ENCODE measurements at regions not wholly inside any gene's neighbourhood (a gene's known extent, or its start where the extent isn't known, plus 50 kb on each side); places are given as distances from the start of the nearest gene placed in this dataset.
A peak's percentile ranks its signal among the peaks of the same experiment; 100 is the strongest.

DNA sequence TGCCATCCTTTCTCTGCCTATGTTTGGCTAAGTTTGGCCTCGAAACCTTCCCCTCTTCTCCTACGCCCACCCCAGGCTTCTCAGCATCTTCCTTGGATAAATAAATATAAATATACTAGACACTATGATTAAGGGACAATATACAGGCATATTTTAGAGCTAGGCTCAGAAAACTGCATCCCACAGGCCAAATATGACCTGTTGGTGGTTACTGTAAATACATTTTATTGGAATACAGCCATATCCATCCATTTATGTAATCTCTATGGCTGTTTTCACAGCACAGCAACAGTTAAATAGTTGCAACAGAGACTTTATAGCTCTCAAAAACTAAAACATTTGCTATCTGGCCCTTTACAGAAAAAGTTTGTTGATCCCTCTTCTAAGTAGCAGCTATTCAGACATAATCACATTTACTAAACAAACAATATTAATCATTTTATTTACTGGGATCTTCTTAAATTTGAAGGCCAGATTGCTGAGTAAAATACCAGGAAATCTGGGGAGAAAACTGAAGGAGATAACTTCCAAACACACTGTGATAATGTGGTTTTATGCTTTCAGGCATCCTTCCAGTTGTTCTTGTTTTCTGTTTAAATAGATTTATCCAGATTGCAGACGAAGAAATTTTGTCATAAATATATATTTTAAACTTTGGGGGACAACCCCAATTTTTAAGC, 269.7 kb upstream of the THRB start:
- DNase-seq (ENCODE audit: low spot score), result no peak

DNA sequence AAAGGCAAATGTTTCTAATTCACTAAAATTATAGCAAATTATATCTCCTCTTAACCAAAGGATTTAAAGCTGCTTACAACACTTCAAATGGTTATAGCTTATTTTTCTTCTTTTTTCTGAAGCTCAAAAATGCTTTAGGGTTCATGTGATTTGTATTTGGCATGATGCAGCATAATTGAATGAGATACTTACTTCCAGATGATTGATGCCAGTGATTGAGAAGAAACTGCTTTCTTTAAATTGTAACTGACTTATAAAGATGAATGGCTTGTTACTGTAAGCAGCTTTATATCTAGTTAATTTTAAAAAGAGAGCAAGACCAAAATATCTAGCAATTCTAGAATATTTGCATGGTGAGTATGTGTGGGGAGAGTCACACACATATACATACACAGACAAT, 270.7 kb upstream of the THRB start:
- no peak for DNase-seq (ENCODE audit: low spot score)

DNA sequence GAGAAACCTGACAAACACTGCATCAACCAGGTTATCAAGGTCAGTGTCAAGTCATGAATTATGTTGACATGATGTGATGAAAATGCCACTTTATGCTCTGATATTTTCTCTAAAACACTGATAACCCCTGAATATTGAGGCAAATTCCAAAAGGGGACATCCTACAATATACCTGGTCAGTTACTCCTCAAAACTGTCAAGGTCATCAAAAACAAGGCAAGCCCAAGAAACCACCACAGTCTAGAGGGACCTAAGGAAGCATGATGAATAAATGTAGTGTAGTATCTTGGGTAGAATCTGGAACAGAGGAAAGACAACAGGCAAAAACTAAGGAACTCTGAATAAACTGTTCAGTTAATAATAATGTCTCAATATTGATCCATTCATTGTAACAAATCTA, 275.3 kb upstream of the THRB start:
- no peak for DNase-seq (ENCODE audit: low spot score)

DNA sequence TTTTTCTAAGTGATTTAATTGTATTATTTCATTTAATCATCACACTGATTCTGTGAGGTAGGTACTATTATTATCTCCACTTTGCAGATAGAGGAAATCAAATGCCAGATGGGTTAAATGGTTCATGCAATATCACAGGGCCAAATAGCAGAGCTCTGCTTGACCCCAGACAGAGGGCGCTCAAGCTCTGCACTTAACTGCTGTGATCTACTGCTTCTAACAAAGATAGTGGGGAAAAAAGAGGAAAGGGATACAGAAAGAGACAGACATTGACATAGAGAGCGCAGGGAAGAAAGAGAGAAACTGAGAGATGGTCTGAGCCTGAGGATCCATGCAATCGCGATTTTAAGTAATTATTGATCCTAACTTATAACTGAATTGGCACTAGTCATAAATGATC, 279.1 kb upstream of the THRB start:
- peak; percentile 69 for DNase-seq (ENCODE audit: low spot score)

DNA sequence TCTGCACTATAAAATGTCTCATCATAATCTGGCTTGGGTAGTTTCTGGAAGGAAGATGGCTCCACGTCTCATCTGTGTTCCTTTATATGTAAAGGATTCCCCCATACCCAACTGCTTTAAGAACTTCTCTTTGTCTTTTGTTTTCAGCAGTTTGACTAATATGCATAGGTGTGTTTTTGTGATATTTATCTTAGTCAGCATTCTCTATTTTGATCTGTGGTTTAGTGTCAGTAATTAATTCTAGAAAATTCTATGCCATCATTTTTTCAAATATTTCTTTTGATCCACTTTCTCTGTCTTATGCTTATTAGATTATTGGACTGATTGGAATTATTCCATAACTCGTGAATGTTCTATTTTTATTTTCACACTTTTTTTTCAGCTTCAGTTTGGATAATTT, 286.3 kb upstream of the THRB start:
- DNase-seq (ENCODE audit: low spot score), result no peak

DNA sequence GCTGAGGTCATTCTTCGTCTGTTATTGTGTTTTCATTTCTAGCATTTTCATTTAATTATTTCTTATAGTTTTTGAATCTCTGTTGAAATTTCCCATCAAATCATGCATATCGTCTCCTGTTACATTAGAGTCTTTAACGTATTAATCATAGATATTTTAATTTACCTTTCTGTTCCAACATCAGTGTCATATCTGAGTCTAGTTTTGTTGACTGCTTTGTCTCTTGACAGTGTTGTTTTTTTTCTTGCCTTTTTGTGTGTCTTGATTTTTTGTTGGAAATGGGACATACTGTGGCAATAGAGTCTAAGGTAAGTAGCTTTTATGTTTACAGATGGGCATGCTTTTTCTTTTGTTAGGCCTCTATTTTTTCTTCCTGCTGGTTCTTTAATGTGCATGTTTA, 286.8 kb upstream of the THRB start:
- DNase-seq (ENCODE audit: low spot score), result no peak

DNA sequence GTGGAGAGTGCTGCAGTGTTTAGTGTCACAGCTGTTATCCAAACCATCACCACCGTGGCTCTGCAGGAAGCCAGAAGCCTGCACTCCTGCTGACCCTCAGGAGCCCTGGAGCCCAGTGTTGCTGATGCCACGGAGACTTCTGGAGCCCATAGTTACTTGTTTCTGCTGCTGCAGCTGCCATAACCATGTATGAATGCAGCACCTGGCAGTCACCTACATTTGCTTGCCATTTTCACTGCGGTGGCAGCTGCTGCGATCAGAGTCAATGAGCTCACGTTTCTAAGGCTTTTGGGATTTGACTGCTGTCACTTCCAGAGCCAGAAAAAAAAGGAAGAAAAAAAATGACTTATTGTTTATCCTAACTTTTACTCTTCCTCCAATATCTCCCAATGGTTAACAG, 299.2 kb upstream of the THRB start:
- no peak for DNase-seq (ENCODE audit: low spot score)

DNA sequence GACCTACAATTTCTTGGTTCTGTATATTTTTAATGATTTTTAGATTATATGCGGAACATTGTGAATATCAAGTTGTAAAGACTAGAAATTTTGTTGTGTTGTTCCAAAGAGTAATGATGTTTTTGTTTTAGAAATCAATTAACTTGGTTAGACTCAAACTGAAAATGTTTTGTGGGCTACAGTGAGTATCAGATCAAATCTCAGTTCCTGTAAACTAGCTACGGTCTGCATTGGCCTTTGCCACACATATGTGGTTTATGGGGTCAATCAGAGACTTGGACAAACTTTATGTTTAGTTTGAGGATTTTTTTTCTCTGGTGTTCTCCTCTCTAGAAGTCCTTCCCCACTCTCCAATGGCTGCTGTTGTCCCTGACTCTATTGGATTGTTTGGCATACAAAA, 308.0 kb upstream of the THRB start:
- DNase-seq (ENCODE audit: low spot score), result no peak

DNA sequence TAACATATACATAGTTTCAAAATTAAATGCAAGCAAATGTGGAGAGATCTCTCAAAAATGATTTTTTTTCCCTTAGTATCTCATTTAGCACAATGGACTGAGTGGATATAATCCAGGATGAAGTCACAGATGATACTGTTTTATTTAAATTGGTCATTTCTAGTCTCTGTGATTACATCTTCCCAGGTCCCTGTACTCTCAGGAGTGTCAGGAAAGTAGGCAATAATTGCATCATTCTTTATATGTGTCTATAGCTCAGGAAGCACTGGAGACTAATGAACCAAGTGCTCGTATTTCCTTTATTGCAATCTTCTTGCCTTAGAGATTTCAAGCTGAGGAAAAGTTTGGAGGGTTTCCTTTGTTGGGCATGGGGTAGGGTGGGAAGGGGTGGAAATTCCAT, 309.4 kb upstream of the THRB start:
- no peak for DNase-seq (ENCODE audit: low spot score)

DNA sequence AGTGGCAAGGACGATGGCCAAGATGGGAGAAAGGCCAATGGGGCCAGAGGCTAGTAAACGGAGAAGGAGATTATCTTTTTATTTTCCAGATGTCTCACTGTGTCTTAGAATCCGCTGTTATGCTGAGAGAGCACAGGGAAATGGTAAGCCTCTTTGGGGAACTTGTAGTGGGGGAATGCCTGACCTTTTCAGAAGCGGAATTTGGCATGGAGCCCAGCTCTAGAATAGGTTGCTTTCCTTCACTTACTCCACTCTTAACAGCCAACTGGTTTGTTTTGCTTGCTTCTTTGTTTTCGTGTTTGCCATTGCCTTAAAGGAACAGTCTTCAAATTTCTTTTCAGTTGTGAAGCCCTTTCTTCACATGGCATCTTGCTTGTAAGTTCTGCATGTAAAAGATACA, 316.2 kb upstream of the THRB start:
- peak; percentile 43 for DNase-seq (ENCODE audit: low spot score)

DNA sequence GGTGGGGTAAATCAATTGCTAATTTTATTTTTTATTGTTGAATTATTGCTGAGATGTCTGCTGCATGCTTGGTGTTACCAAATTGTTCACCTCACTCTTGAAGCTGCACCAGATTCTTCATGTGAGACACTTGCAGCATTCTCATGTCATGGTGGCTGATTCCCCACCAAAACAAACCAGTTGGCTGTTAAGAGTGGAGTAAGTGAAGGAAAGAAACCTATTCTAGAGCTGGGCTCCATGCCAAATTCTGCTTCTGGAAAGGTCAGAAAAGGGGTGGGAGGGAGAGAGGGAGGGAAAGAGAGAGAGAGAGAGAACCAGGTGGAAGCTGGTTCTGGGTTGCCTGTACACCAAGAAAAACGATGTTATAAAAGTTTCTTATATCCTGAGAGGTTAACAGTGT, 317.5 kb upstream of the THRB start:
- no peak for DNase-seq (ENCODE audit: low spot score)

DNA sequence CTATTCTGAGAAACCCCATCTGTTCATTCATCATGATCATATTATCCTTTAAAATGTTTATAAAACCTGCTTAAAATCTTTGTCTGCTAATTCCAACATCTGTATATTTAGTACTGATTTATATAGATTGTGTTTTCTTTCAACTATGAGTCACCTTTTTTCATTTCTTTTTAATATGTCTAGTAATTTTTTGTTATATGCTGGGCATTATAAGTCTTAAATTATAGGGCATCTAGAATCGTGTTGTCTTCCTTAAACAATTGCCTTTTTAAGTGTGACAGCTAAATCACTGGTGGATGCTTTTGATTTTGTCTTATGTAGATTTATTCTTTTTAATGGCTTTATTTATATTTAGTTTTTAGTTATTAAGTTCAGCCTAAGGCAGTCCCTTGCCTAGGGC, 323.4 kb upstream of the THRB start:
- DNase-seq (ENCODE audit: low spot score), result no peak

DNA sequence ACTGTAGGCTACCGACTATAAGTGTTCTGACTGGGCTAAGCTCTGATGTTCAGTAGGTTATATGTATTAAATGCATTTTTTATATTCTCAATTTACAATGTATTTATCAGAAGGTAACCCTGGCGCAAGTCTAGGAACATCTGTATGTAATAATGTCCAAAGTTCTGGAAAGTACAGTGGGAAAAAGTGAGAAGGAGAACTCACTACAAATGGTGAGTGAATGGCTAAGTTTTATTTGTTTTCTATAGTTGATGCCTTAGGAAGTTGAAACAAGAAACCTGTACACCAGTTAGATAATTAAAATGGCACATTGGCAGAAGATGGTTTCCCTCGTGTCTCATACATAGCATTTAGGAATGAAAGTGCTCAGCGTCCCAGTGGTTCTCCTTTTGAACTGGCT, 333.4 kb upstream of the THRB start:
- DNase-seq (ENCODE audit: low spot score), result no peak

DNA sequence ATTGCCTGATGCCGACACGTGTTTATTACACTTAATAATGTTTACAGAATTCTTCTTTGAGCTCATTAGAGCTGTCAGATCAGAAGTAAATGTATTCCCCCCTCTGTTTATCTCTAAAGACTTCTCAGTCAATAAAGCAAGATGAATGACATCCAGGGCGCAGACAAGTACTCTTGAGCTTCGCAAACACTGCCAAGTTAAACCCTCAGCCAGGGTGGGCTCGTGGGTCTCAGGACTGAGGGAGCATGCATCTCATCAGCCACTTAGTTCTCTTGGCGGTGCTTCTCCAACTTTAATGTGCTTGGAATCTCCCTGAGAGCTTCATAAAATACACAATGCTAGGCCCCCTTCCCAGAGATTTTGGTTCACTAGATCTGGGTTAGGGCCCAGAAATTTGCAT, 333.9 kb upstream of the THRB start:
- no peak for DNase-seq (ENCODE audit: low spot score)

DNA sequence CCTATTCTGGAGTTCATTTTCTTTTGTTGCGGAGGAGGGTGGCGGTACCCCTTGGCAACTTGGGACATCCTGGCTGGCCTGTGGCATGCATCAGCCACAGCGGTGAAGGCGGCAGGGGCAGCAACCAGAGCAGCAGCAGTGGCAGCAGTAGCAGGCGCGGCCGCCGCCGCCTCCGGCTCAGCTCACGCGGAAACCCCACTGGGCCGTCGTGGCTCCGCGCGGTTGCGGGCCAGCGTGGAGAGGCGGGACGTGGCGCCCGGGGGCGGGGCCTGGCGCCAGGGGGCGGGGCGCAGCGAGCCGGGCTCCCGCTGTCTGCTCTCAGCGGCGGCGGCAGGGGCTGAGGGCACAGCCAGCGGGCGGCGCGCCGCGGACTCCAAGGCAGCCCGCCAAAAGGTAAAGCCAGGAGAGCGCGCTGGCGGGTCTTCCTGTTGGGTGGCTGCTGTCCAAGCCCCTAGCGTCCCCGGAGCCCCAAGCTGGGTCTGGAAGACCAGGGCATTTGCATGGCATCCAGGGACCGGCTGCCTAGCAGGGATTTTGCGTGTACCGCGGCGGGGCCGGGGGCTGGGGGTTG, 334.4 kb upstream of the THRB start:
- peak; percentile 48 for DNase-seq (ENCODE audit: low spot score)

DNA sequence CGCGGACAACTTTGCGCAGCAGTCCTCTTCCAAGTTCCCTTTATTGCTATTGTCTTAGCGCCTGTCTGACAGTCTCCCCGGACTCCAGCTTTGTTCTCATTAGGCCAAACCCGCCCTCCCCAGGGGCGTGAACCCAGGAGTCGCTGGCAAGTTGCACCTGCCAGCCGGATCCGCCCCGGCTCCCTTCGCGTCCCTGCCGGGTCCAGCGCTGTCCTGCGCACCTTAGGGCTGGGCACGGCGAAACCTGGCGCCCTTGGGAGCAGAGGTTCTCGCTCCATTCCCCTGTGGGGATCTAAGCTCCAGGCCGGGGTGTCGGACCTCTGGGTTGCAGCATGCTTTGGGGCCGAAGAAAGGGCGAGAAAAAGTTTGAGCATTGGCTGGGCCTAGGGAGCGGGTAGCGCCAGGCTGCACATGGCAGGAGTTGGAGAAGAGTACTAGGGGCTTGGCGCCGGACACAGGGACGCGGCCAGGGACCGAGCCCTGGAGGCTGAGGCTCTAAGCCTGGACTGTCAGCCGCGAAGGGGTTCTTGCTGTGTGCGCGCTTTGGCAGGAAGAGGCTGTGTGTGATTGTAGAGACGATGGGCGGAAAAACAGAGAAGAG, 335.1 kb upstream of the THRB start:
- peak; percentile 9 for DNase-seq (ENCODE audit: low spot score)

DNA sequence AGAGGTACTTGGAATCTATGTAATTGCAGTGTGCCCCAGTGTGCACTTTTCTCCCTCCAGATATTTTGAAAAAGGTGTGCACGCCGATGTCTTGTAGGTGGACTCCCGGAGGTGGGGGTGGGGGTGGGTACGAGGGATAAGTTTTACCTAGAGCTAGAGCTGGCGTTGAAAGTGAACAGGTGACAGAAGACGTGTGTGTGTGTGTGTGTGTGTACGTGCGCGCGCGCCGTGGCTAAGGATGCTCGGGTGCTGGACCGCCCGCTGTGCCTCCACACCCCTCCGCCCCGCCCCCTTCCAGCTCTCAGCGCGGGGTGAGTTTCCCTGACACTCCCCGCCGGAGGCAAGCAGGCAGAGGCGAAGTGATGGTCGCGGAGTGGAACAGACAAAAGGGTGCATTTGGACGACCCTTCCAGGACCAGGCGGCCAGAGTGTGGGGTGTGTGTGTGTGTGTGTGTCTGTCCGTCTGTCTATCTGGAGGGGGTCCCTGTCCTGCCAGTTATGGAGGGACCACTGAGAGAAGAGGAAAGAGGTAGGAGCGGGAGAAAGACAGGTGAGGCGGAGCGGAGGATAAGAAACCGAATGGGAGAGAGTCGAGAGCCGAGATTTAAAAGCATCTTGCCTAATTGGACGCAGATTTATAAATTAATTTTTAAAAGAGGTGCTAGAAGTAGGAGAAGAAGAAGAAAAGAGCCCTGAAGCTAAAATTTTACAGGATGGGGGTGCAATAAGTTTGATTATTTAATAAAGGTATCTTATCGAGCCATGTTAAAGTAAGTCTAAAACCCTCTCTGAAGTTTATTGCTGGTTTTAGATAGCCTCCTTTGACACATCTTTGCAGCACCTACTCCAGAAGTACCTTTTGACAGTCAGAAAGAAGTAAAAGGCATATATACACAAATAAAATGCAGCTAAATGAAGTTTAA, 335.8 kb upstream of the THRB start:
- no peak for DNase-seq (ENCODE audit: low spot score)

DNA sequence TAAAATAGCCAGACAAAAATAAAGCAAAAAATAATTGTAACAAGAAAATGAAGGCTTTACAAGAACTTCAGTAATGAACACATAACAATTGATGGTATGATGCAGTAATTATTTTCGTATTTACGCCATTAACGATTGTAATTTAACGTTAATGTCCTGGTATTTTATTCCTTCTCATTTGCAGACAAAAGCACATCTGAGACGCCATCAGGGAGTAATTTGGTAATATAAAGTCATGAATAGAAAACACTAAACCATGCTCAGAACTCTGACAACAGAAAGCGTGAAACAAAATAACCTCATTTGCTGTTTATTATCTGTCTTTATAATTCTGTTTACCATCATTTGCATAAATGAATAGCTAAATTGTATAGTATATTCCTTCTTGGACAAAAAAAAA, 336.6 kb upstream of the THRB start:
- DNase-seq (ENCODE audit: low spot score), result no peak

DNA sequence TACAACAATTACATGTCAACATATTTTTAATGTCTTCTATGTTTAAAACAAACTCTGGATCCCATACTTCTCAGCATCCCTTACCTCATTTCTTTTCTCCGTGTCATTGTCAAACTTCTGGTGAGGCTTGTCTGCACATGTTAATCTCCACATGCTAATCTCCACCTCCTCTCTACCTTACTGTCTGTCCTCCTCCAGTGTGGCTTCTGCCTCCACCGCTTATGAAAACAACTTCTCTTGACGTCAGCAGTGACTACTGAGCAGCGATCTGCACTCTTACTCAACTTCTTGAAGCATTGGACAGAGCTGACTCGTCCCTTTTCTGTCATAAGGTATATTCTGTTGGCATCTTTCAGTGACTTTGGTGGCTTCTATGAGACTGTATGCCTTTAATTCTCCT, 338.2 kb upstream of the THRB start:
- DNase-seq (ENCODE audit: low spot score), result no peak

DNA sequence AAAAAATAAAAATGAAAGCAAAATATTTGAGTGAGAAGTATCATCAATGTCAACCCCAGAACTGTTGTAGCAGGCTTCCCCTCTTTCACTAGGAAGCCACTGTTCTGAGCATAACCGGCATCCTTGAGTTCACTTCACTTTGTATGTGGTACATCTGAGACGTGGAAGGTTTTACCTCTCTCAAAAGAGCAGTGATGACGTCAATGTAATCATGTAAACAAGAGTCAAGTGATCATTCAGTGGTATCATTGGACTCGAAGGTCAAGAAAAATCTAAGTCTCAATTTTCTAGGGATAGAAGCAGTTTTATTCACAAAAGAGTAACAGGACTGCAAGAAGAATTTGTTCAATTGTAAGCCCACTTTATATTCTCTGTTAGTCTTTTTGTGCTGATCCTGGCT, 339.8 kb upstream of the THRB start:
- no peak for DNase-seq (ENCODE audit: low spot score)

DNA sequence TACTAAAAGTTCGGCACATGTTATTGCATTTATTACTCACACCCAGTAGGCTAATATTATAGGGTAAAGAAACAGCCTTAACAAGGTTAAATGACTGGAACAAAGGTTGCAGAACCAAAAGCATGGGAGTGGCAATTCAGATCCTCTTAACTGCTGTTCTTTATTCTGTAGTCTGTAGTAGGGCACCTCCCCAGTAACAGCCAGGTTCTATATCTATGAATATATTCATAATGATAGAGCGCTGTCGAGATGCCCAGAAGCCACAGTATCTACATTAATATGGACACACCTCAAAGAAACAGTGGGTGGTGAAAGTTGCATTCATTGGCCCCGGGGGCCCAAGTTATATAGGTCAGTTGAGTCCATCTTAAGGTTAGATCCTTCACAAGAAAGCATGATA, 340.9 kb upstream of the THRB start:
- DNase-seq (ENCODE audit: low spot score), result no peak

DNA sequence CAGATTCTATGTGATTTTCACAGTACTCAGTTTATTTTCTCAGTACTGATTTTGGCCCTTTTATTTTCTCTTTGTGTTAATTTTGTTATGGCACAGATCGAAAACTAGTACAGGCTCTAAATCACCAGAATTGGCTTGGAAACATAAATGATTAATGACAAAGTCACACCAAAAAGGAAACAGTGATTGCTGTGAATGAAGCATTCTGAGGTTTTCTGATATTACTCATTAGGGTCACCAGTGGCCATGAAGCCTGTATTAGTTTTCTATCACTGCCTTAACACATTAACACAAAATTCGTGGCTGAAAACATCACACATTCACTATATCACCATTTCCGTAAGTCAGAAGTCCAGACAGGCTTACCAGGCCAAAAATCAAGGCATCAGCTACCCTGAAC, 343.0 kb upstream of the THRB start:
- no peak for DNase-seq (ENCODE audit: low spot score)

DNA sequence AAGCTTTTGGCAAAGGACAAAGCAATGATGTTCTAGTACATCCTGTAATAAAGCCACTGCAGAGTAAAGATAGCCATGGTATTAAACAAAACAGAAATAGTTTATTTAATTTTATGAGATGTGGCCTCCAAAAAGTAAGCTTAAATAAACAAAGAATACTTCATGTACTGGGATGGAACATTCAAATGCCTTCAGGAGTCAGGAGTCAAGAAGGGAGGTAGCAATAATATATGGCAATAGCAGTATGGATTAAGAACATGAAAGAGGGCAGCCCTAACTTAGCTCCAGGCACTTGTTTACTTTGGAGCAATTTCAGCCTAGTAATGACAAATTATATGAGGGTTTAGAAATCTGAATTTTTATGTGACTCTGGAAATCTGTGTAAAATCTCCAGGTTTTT, 343.9 kb upstream of the THRB start:
- no peak for DNase-seq (ENCODE audit: low spot score)
